ENCODE measurements at regions not wholly inside any gene's neighbourhood (a gene's known extent, or its start where the extent isn't known, plus 50 kb on each side); places are given as distances from the start of the nearest gene placed in this dataset.

DNA sequence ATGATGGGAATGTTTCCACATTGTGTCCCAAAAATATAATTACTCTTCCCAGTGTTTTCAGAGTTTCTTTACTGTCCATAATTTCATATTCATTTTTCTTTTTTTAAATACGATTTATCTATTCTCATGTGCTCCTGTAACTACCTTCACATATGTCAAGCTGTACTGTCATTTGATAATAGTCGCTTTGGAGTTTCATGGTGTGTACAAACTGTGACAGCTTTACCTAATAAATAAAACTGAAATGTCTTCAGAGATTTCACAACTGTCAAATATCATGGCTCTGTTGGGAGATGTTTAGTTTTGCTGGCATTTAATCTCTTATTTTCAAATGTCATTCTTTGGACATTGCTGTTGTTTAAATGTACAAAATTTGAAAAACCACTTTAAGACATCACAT is 450.2 kb downstream of the TLL1 start:
- no peak overlapping the region for H3K4me3 ChIP-seq
- H3K4me1 ChIP-seq (replicated peaks in 1 of 2; ENCODE audit: control insufficient read depth in 2 of 2, insufficient read depth in 2 of 2, low read length in 2 of 2) = no peaks in the 10 kb centered on the region
- no peaks in the 10 kb centered on the region for H4K20me1 ChIP-seq (replicated peaks; ENCODE audit: control insufficient read depth, insufficient read depth, low read length)
- H3K9me3 ChIP-seq (replicated peaks; ENCODE audit: control insufficient read depth, insufficient read depth, low read depth, low read length) = no peaks in the 10 kb centered on the region
- no peak overlapping the region for H3K27ac ChIP-seq (ENCODE audit: extremely low read depth, low read depth, low read length)
- H3K79me2 ChIP-seq (ENCODE audit: control insufficient read depth, insufficient read depth, low read length) = no peaks in the 10 kb centered on the region
- no peak for DNase-seq (ENCODE audit: extremely low read depth in 1 of 4, low spot score in 3 of 4)
- H3K36me3 ChIP-seq (ENCODE audit: control insufficient read depth, insufficient read depth, low read length) = no peaks in the 10 kb centered on the region
- CTCF ChIA-PET (ENCODE audit: low intra/inter-chr PET ratio) = no interaction called here
- no peak overlapping the region for H3K4me2 ChIP-seq (ENCODE audit: insufficient read depth, low read length)
- no TSS peak for BruUV-seq (replicated peaks)
- WGBS (ENCODE audit: insufficient coverage, low coverage, missing lambda C conversion rate) = 6% methylated on average over 2 of the region's 2 CpGs
- ATAC-seq = no peak
- H3K9me1 ChIP-seq (ENCODE audit: control insufficient read depth, insufficient read depth, low read length) = no peaks in the 10 kb centered on the region
- H2AFZ ChIP-seq (ENCODE audit: low read depth, low read length) = no peak overlapping the region
- POLR2A ChIA-PET = no interaction called here
- in situ Hi-C loops (cut with MboI) = no loop called here
- TF ChIP-seq CBFA2T3 (IDR thresholded peaks at IDR 0.05) = no peak
- TF ChIP-seq CBX3 (IDR thresholded peaks at IDR 0.05; ENCODE audit: borderline replicate concordance in 1 of 2, low read length in 2 of 2) = no peak
- TF ChIP-seq, protein P1, sequence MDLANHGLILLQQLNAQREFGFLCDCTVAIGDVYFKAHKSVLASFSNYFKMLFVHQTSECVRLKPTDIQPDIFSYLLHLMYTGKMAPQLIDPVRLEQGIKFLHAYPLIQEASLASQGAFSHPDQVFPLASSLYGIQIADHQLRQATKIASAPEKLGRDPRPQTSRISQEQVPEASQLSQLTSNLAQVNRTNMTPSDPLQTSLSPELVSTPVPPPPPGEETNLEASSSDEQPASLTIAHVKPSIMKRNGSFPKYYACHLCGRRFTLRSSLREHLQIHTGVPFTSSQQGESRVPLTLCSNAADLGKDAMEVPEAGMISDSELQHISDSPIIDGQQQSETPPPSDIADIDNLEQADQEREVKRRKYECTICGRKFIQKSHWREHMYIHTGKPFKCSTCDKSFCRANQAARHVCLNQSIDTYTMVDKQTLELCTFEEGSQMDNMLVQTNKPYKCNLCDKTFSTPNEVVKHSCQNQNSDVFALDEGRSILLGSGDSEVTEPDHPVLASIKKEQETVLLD (IDR thresholded peaks at IDR 0.05) = no peak
- TF ChIP-seq, protein P2, sequence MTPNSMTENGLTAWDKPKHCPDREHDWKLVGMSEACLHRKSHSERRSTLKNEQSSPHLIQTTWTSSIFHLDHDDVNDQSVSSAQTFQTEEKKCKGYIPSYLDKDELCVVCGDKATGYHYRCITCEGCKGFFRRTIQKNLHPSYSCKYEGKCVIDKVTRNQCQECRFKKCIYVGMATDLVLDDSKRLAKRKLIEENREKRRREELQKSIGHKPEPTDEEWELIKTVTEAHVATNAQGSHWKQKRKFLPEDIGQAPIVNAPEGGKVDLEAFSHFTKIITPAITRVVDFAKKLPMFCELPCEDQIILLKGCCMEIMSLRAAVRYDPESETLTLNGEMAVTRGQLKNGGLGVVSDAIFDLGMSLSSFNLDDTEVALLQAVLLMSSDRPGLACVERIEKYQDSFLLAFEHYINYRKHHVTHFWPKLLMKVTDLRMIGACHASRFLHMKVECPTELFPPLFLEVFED (CRISPR knock-in tag; conservative IDR thresholded peaks at IDR 0.05) = no peak
- no peak for TF ChIP-seq SMC3 (conservative IDR thresholded peaks at IDR 0.05; ENCODE audit: insufficient read depth, low read depth, low read length)
- no peak for TF ChIP-seq JUNB (CRISPR knock-in tag; conservative IDR thresholded peaks at IDR 0.05)
- TF ChIP-seq, protein P3, sequence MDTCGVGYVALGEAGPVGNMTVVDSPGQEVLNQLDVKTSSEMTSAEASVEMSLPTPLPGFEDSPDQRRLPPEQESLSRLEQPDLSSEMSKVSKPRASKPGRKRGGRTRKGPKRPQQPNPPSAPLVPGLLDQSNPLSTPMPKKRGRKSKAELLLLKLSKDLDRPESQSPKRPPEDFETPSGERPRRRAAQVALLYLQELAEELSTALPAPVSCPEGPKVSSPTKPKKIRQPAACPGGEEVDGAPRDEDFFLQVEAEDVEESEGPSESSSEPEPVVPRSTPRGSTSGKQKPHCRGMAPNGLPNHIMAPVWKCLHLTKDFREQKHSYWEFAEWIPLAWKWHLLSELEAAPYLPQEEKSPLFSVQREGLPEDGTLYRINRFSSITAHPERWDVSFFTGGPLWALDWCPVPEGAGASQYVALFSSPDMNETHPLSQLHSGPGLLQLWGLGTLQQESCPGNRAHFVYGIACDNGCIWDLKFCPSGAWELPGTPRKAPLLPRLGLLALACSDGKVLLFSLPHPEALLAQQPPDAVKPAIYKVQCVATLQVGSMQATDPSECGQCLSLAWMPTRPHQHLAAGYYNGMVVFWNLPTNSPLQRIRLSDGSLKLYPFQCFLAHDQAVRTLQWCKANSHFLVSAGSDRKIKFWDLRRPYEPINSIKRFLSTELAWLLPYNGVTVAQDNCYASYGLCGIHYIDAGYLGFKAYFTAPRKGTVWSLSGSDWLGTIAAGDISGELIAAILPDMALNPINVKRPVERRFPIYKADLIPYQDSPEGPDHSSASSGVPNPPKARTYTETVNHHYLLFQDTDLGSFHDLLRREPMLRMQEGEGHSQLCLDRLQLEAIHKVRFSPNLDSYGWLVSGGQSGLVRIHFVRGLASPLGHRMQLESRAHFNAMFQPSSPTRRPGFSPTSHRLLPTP (IDR thresholded peaks at IDR 0.05; ENCODE audit: borderline replicate concordance, extremely low read depth, insufficient read length) = no peak
- TF ChIP-seq HSF4 (CRISPR knock-in tag; IDR thresholded peaks at IDR 0.05; ENCODE audit: borderline replicate concordance) = no peak
- TF ChIP-seq MCM3 (IDR thresholded peaks at IDR 0.05) = no peak
- TF ChIP-seq DMBX1 (CRISPR knock-in tag; IDR thresholded peaks at IDR 0.05; ENCODE audit: borderline replicate concordance) = no peak
- TF ChIP-seq, protein P4, sequence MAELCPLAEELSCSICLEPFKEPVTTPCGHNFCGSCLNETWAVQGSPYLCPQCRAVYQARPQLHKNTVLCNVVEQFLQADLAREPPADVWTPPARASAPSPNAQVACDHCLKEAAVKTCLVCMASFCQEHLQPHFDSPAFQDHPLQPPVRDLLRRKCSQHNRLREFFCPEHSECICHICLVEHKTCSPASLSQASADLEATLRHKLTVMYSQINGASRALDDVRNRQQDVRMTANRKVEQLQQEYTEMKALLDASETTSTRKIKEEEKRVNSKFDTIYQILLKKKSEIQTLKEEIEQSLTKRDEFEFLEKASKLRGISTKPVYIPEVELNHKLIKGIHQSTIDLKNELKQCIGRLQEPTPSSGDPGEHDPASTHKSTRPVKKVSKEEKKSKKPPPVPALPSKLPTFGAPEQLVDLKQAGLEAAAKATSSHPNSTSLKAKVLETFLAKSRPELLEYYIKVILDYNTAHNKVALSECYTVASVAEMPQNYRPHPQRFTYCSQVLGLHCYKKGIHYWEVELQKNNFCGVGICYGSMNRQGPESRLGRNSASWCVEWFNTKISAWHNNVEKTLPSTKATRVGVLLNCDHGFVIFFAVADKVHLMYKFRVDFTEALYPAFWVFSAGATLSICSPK (IDR thresholded peaks at IDR 0.05; ENCODE audit: borderline replicate concordance) = no peak
- TF ChIP-seq, protein P5, sequence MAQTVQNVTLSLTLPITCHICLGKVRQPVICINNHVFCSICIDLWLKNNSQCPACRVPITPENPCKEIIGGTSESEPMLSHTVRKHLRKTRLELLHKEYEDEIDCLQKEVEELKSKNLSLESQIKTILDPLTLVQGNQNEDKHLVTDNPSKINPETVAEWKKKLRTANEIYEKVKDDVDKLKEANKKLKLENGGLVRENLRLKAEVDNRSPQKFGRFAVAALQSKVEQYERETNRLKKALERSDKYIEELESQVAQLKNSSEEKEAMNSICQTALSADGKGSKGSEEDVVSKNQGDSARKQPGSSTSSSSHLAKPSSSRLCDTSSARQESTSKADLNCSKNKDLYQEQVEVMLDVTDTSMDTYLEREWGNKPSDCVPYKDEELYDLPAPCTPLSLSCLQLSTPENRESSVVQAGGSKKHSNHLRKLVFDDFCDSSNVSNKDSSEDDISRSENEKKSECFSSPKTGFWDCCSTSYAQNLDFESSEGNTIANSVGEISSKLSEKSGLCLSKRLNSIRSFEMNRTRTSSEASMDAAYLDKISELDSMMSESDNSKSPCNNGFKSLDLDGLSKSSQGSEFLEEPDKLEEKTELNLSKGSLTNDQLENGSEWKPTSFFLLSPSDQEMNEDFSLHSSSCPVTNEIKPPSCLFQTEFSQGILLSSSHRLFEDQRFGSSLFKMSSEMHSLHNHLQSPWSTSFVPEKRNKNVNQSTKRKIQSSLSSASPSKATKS (CRISPR knock-in tag; IDR thresholded peaks at IDR 0.05) = no peak
- TF ChIP-seq SETDB1 (IDR thresholded peaks at IDR 0.05; ENCODE audit: low read length) = no peak
- TF ChIP-seq BMI1 (IDR thresholded peaks at IDR 0.05; ENCODE audit: low read length) = no peak
- no peak for FAIRE-seq
- no peaks in the 10 kb centered on the region for H3K27me3 ChIP-seq (ENCODE audit: control insufficient read depth in 2 of 2, insufficient read depth in 2 of 2, low read length in 2 of 2)
- intact Hi-C loops (cut with micrococcal nuclease) = no loop called here
- H3K9ac ChIP-seq (ENCODE audit: insufficient read depth in 1 of 2, low read depth in 2 of 2, low read length in 2 of 2) = no peak overlapping the region
